K562 (cell line): ENCODE measurements at regions not wholly inside any gene's neighbourhood (a gene's known extent, or its start where the extent isn't known, plus 50 kb on each side); places are given as distances from the start of the nearest gene placed in this dataset.

Experiments used
- ATAC-seq: fragments of 200-7000 bp; cut with Tn5 transposase; 3 replicates; pipeline ENCODE4 v1.9.1; 2020; ENCODE audit warnings: moderate library complexity
- BruUV-seq: library from RNA; stranded (reverse); fragments of 400-500 nt; replicated peaks from 2 replicates; lab custom pipeline; 2021; lab: Mats Ljungman, UMichigan
- CTCF ChIA-PET: fragments of 300-600 bp; formaldehyde crosslinking; extraction: SDS; loops from one replicate; lab custom pipeline; 2021; ENCODE audit warnings: low intra/inter-chr PET ratio; lab: Yijun Ruan, JAX
- POLR2A ChIA-PET: fragments of 300-600, 350-650 bp; sonication (Branson Sonifier 250); formaldehyde crosslinking; extraction: SDS; loops from one replicate; lab custom pipeline; 2021; ENCODE audit warnings: antibody characterized with exemption, inconsistent platforms; lab: Yijun Ruan, JAX
- DNase-seq, 4 experiments: peaks; one replicate each; pipeline versions ENCODE4 v3.0.0 to v3.0.0-alpha.2; 2011 to 2018; ENCODE audit warnings: low spot score in 3 of 4, mixed read lengths in 3 of 4; ENCODE audit errors: extremely low read depth in 1 of 4
- FAIRE-seq: peaks from 2 replicates; lab custom pipeline; 2011; peaks lifted over from hg19 to GRCh38; lab: Jason Lieb, UNC
- H2AFZ ChIP-seq: 2 replicates; pipeline ENCODE4 v1.6.0; 2011; ENCODE audit warnings: low read depth, low read length, control low read depth, inconsistent platforms
- H3K27ac ChIP-seq: fragments of 200-600 bp; 3 replicates; pipeline ENCODE4 v1.8.0; 2011; ENCODE audit warnings: low read depth, mild to moderate bottlenecking, control low read depth, inconsistent platforms, low read length, moderate library complexity, mixed read lengths; ENCODE audit errors: extremely low read depth
- H3K27me3 ChIP-seq, 2 experiments: fragments of 300-600 bp in 1 of 2; 2 replicates in 1 of 2; 3 replicates in 1 of 2; pipeline versions ENCODE4 v1.6.0 to v1.8.0; 2011; ENCODE audit warnings: inconsistent platforms in 2 of 2, low read length in 2 of 2, mild to moderate bottlenecking in 1 of 2, mixed read lengths in 1 of 2, moderate library complexity in 1 of 2; ENCODE audit not compliant: control insufficient read depth in 2 of 2, insufficient read depth in 2 of 2
- H3K36me3 ChIP-seq: fragments of 300-600 bp; 3 replicates; pipeline ENCODE4 v1.8.0; 2011; ENCODE audit warnings: mild to moderate bottlenecking, low read length, inconsistent platforms; ENCODE audit not compliant: control insufficient read depth, insufficient read depth
- H3K4me1 ChIP-seq, 2 experiments: fragments of 200-600 bp in 1 of 2; replicated peaks in 1 of 2; 2 replicates in 1 of 2; 3 replicates in 1 of 2; pipeline versions ENCODE4 v1.5.1 to v1.8.0; 2011; ENCODE audit warnings: inconsistent platforms in 2 of 2, low read length in 2 of 2, mild to moderate bottlenecking in 1 of 2, mixed read lengths in 1 of 2, moderate library complexity in 1 of 2; ENCODE audit not compliant: control insufficient read depth in 2 of 2, insufficient read depth in 2 of 2
- H3K4me2 ChIP-seq: 2 replicates; pipeline ENCODE4 v1.6.1; 2011; ENCODE audit warnings: low read length, control low read depth, inconsistent platforms, mixed read lengths; ENCODE audit not compliant: insufficient read depth
- H3K4me3 ChIP-seq: fragments of 200-600 bp; sonication (generic), shearing (Covaris generic); 2 replicates; pipeline ENCODE4 v1.5.1; 2016; ENCODE audit warnings: control low read depth, inconsistent platforms
- H3K79me2 ChIP-seq: fragments of 200-600 bp; 3 replicates; pipeline ENCODE4 v1.8.0; 2011; ENCODE audit warnings: low read length, inconsistent platforms; ENCODE audit not compliant: control insufficient read depth, insufficient read depth
- H3K9ac ChIP-seq, 2 experiments: 2 replicates each; pipeline versions ENCODE4 v1.6.0 to v1.6.1; 2011; ENCODE audit warnings: low read depth in 2 of 2, low read length in 2 of 2, control low read depth in 1 of 2, inconsistent platforms in 1 of 2, mild to moderate bottlenecking in 1 of 2, mixed read lengths in 1 of 2; ENCODE audit not compliant: insufficient read depth in 1 of 2
- H3K9me1 ChIP-seq: one replicate; pipeline ENCODE4 v1.6.0; 2011; ENCODE audit warnings: inconsistent platforms, mild to moderate bottlenecking, low read length, moderate library complexity; ENCODE audit not compliant: control insufficient read depth, insufficient read depth
- H3K9me3 ChIP-seq: replicated peaks from 2 replicates; pipeline ENCODE4 v1.5.1; 2011; ENCODE audit warnings: low read depth, low read length, inconsistent platforms; ENCODE audit not compliant: control insufficient read depth, insufficient read depth
- H4K20me1 ChIP-seq: replicated peaks from 2 replicates; pipeline ENCODE4 v1.6.1; 2011; ENCODE audit warnings: low read length, inconsistent platforms, mixed read lengths; ENCODE audit not compliant: control insufficient read depth, insufficient read depth
- BRF1 ChIP-seq: IDR thresholded peaks from 3 replicates; pipeline ENCODE4 v1.6.1; 2011; ENCODE audit warnings: borderline replicate concordance, mild to moderate bottlenecking; ENCODE audit not compliant: insufficient read length; ENCODE audit errors: extremely low read depth
- CAMTA2 ChIP-seq: fragments of 250-450 bp; sonication (Bioruptor Pico); conservative IDR thresholded peaks from 2 replicates; pipeline ENCODE4 v1.5.1; 2022
- CBFA2T3 ChIP-seq: fragments of 450-650 bp; IDR thresholded peaks from 2 replicates; pipeline ENCODE4 v1.6.1; 2017
- IRF9 ChIP-seq: fragments of 450-650 bp; IDR thresholded peaks from 2 replicates; pipeline ENCODE4 v1.6.1; 2016; ENCODE audit warnings: missing biosample characterization, missing genetic modification characterization
- MTA3 ChIP-seq: fragments of 450-650 bp; formaldehyde crosslinking; IDR thresholded peaks from 2 replicates; pipeline ENCODE4 v1.6.1; 2017; ENCODE audit warnings: mild to moderate bottlenecking, borderline replicate concordance
- POLR2AphosphoS2 ChIP-seq: IDR thresholded peaks from 2 replicates; pipeline ENCODE4 v1.6.1; 2012; ENCODE audit warnings: low read length, improper control_type of control experiment
- POLR2H ChIP-seq: IDR thresholded peaks from 2 replicates; pipeline ENCODE4 v1.6.1; 2016; ENCODE audit warnings: missing genetic modification characterization, low read depth, mild to moderate bottlenecking, control low read depth, missing compliant biosample characterization, moderate library complexity
- POU5F1 ChIP-seq: fragments of 150-350 bp; IDR thresholded peaks from 2 replicates; pipeline ENCODE4 v1.6.1; 2014; ENCODE audit warnings: borderline replicate concordance, low read length, low read depth, mild to moderate bottlenecking; ENCODE audit not compliant: partially characterized antibody
- SRSF3 ChIP-seq: fragments of 200-400 bp; formaldehyde crosslinking; IDR thresholded peaks from 2 replicates; pipeline ENCODE4 v1.6.1; 2016; ENCODE audit warnings: mild to moderate bottlenecking, low read length, moderate library complexity; ENCODE audit not compliant: insufficient read depth
- ZNF395 ChIP-seq: fragments of 200-800 bp; sonication (Bioruptor generic); IDR thresholded peaks from 2 replicates; pipeline ENCODE4 v1.6.1; 2017; ENCODE audit warnings: missing genetic modification characterization, missing compliant biosample characterization
- WGBS: fragments of 100-300 bp; shearing (Covaris generic); methylation state at CpG from one replicate; pipeline ENCODE4 v1.1.6; 2016; ENCODE audit warnings: low coverage, mixed read lengths; ENCODE audit not compliant: insufficient coverage; ENCODE audit errors: missing lambda C conversion rate; 5-methylcytosine and 5-hydroxymethylcytosine counted together
- in situ Hi-C: fragments of 300-500 bp; cut with MboI; formaldehyde crosslinking; loops from 4 replicates; pipeline ENCODE4 v1.15.0; 2018; ENCODE audit warnings: inconsistent platforms, mixed read lengths
- intact Hi-C: fragments of 100-400 bp; cut with micrococcal nuclease; formaldehyde crosslinking; loops from 2 replicates; pipeline ENCODE4 v1.14.2; 2022
- TF ChIP-seq, protein P1 (sequence below): fragments of 450-650 bp; IDR thresholded peaks from 2 replicates; pipeline ENCODE4 v1.6.1; 2017; ENCODE audit warnings: mild to moderate bottlenecking, moderate library complexity
- TF ChIP-seq, protein P2 (sequence below): fragments of 450-650 bp; IDR thresholded peaks from 2 replicates; pipeline ENCODE4 v1.6.1; 2018; ENCODE audit not compliant: partially characterized antibody

- ChIA-PET POLR2A (interaction anchor here (0.7 kb wide), 1 partner anchor 17 kb away, joined by 3 read pairs; no protein-coding TSS in a partner anchor), CTCF (no interaction called here)
- H3K36me3 ChIP-seq = no peaks in the 10 kb centered on the region
- H3K27me3 ChIP-seq = peaks cover 73 to 77% of the 10 kb centered on the region in 2 experiments
- WGBS = 3% methylated on average over 35 of the region's 35 CpGs
- no peak for TF ChIP-seq POLR2H
- TF ChIP-seq IRF9 (tag) = no peak
- no peak for TF ChIP-seq MTA3
- no peak for TF ChIP-seq POU5F1
- TF ChIP-seq, protein P1, sequence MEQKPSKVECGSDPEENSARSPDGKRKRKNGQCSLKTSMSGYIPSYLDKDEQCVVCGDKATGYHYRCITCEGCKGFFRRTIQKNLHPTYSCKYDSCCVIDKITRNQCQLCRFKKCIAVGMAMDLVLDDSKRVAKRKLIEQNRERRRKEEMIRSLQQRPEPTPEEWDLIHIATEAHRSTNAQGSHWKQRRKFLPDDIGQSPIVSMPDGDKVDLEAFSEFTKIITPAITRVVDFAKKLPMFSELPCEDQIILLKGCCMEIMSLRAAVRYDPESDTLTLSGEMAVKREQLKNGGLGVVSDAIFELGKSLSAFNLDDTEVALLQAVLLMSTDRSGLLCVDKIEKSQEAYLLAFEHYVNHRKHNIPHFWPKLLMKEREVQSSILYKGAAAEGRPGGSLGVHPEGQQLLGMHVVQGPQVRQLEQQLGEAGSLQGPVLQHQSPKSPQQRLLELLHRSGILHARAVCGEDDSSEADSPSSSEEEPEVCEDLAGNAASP = no peak
- TF ChIP-seq BRF1 = no peak
- TF ChIP-seq CAMTA2 (CRISPR knock-in tag) = no peak
- TF ChIP-seq, protein P2, sequence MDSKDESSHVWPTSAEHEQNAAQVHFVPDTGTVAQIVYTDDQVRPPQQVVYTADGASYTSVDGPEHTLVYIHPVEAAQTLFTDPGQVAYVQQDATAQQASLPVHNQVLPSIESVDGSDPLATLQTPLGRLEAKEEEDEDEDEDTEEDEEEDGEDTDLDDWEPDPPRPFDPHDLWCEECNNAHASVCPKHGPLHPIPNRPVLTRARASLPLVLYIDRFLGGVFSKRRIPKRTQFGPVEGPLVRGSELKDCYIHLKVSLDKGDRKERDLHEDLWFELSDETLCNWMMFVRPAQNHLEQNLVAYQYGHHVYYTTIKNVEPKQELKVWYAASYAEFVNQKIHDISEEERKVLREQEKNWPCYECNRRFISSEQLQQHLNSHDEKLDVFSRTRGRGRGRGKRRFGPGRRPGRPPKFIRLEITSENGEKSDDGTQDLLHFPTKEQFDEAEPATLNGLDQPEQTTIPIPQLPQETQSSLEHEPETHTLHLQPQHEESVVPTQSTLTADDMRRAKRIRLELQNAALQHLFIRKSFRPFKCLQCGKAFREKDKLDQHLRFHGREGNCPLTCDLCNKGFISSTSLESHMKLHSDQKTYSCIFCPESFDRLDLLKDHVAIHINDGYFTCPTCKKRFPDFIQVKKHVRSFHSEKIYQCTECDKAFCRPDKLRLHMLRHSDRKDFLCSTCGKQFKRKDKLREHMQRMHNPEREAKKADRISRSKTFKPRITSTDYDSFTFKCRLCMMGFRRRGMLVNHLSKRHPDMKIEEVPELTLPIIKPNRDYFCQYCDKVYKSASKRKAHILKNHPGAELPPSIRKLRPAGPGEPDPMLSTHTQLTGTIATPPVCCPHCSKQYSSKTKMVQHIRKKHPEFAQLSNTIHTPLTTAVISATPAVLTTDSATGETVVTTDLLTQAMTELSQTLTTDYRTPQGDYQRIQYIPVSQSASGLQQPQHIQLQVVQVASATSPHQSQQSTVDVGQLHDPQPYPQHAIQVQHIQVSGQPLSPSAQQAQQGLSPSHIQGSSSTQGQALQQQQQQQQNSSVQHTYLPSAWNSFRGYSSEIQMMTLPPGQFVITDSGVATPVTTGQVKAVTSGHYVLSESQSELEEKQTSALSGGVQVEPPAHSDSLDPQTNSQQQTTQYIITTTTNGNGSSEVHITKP = no peak
- no peak for TF ChIP-seq ZNF395
- TF ChIP-seq POLR2AphosphoS2 = no peak
- TF ChIP-seq CBFA2T3 = no peak
- TF ChIP-seq SRSF3 = no peak
- ATAC-seq (no peak), DNase-seq (no peak), FAIRE-seq (no peak)
- H3K9me3 ChIP-seq = no peaks in the 10 kb centered on the region
- H3K4me1 ChIP-seq = peaks cover 0 to 3% of the 10 kb centered on the region in 2 experiments; a peak in 1 of 5 replicates
- H2AFZ ChIP-seq = no peak overlapping the region
- H4K20me1 ChIP-seq = peaks cover 19% of the 10 kb centered on the region; the same call in 1 of the 2 replicates
- H3K4me2 ChIP-seq = no peak overlapping the region
- no peaks in the 10 kb centered on the region for H3K9me1 ChIP-seq
- BruUV-seq = no TSS peak
- no peak overlapping the region for H3K27ac ChIP-seq
- intact Hi-C loops = no loop called here
- no peak overlapping the region for H3K4me3 ChIP-seq
- in situ Hi-C loops = no loop called here
- no peaks in the 10 kb centered on the region for H3K79me2 ChIP-seq
- no peak overlapping the region for H3K9ac ChIP-seq
Observed at GRCh38 chr7:156127166-156128134, 315.2 kb upstream of the SHH start.
